ENCODE measurements at regions not wholly inside any gene's neighbourhood (a gene's known extent, or its start where the extent isn't known, plus 50 kb on each side); places are given as distances from the start of the nearest gene placed in this dataset.
A peak's percentile ranks its signal among the peaks of the same experiment; 100 is the strongest.

GRCh38 chr7:32299133-32299702 is 191.0 kb downstream of the LSM5 start:
- Mint-ChIP-seq H3K4me3 (peak overlapping the region; percentile 75), H3K9me3 (no peaks in the 10 kb centered on the region), H3K36me3 (no peaks in the 10 kb centered on the region), H3K27me3 (ENCODE audit: low read depth) (peaks cover 90% of the 10 kb centered on the region), H3K4me1 (peaks cover 11% of the 10 kb centered on the region), H3K27ac (no peak overlapping the region)
- no peak for TF ChIP-seq CTCF (IDR thresholded peaks at IDR 0.05; ENCODE audit: unreplicated experiment)
- DNase-seq (ENCODE audit: low spot score in 2 of 2, unreplicated experiment in 2 of 2), result no peak

- no peaks in the 10 kb centered on the region for H3K9me3 Mint-ChIP-seq
- no peak for TF ChIP-seq CTCF (IDR thresholded peaks at IDR 0.05; ENCODE audit: unreplicated experiment)
- no peaks in the 10 kb centered on the region for H3K36me3 Mint-ChIP-seq
- peak in 1 of 2 experiments; percentile 49 for DNase-seq (ENCODE audit: low spot score in 2 of 2, unreplicated experiment in 2 of 2)
- H3K27me3 Mint-ChIP-seq (ENCODE audit: low read depth), result peaks cover 91% of the 10 kb centered on the region
- H3K4me3 Mint-ChIP-seq, result peak overlapping the region; percentile 75
- peaks cover 13% of the 10 kb centered on the region for H3K4me1 Mint-ChIP-seq
- no peak overlapping the region for H3K27ac Mint-ChIP-seq
Measured at GRCh38 chr7:32298408-32299132, 191.6 kb downstream of the LSM5 start.

- Mint-ChIP-seq H3K27ac (no peak overlapping the region), H3K36me3 (no peaks in the 10 kb centered on the region), H3K27me3 (ENCODE audit: low read depth) (peaks cover 49% of the 10 kb centered on the region)
Measured at GRCh38 chr7:32293833-32294232, 196.3 kb downstream of the LSM5 start.

GRCh38 chr7:32289651-32290414 is 200.3 kb downstream of the LSM5 start:
- DNase-seq (ENCODE audit: low spot score in 2 of 2, unreplicated experiment in 2 of 2), result no peak
- Mint-ChIP-seq H3K4me3 (no peak overlapping the region), H3K36me3 (no peaks in the 10 kb centered on the region), H3K4me1 (peaks cover 3% of the 10 kb centered on the region), H3K27ac (no peak overlapping the region), H3K27me3 (ENCODE audit: low read depth) (peaks cover 17% of the 10 kb centered on the region), H3K9me3 (no peaks in the 10 kb centered on the region)
- no peak for TF ChIP-seq CTCF (IDR thresholded peaks at IDR 0.05; ENCODE audit: unreplicated experiment)

More at GRCh38 chr7:32293833-32294232, 196.3 kb downstream of the LSM5 start:
- no peak overlapping the region for H3K4me3 Mint-ChIP-seq
- H3K4me1 Mint-ChIP-seq, result peaks cover 7% of the 10 kb centered on the region
- DNase-seq (ENCODE audit: low spot score in 2 of 2, unreplicated experiment in 2 of 2), result no peak
- no peak for TF ChIP-seq CTCF (IDR thresholded peaks at IDR 0.05; ENCODE audit: unreplicated experiment)
- H3K9me3 Mint-ChIP-seq, result no peaks in the 10 kb centered on the region

- DNase-seq (ENCODE audit: low spot score in 2 of 2, unreplicated experiment in 2 of 2), result no peak
- H3K27me3 Mint-ChIP-seq (ENCODE audit: low read depth), result peaks cover 21% of the 10 kb centered on the region
- H3K27ac Mint-ChIP-seq, result no peak overlapping the region
- no peak for TF ChIP-seq CTCF (IDR thresholded peaks at IDR 0.05; ENCODE audit: unreplicated experiment)
- H3K9me3 Mint-ChIP-seq, result no peaks in the 10 kb centered on the region
- H3K4me3 Mint-ChIP-seq, result no peak overlapping the region
- H3K4me1 Mint-ChIP-seq, result no peaks in the 10 kb centered on the region
- H3K36me3 Mint-ChIP-seq, result no peaks in the 10 kb centered on the region
Measured at GRCh38 chr7:32285698-32286097, 204.5 kb downstream of the LSM5 start.

Measured in mesothelial cell of epicardium (in vitro differentiated cells).